ENCODE measurements at regions not wholly inside any gene's neighbourhood (a gene's known extent, or its start where the extent isn't known, plus 50 kb on each side); places are given as distances from the start of the nearest gene placed in this dataset.

DNA sequence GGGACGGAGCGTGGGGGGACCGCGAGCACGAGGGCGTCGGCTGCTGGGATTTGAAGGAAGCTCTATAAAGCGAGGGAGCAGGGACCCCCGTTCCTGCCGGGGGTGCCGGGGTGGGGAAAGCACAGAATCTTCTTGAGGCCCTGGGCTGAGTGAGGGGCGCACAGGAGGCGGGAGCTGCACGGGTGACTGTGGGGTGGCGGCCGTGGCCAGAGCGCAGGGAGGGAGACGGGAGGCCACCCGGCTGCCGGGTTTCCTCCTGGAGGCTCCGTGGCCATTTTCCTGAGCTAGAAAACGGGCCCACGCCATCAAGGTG is 385.1 kb downstream of the SMOC2 start:
- CTCF ChIA-PET = interaction anchor here (1.2 to 1.3 kb wide), 2 partner anchors 21 to 26 kb away, joined by 3 read pairs; no protein-coding TSS in a partner anchor
- POLR2A ChIA-PET = no interaction called here
- no peak for TF ChIP-seq CTCF (IDR thresholded peaks at IDR 0.05; ENCODE audit: control extremely low read depth, extremely low read depth, low read depth, missing control alignments)
- no peak for DNase-seq (ENCODE audit: extremely low spot score)

DNA sequence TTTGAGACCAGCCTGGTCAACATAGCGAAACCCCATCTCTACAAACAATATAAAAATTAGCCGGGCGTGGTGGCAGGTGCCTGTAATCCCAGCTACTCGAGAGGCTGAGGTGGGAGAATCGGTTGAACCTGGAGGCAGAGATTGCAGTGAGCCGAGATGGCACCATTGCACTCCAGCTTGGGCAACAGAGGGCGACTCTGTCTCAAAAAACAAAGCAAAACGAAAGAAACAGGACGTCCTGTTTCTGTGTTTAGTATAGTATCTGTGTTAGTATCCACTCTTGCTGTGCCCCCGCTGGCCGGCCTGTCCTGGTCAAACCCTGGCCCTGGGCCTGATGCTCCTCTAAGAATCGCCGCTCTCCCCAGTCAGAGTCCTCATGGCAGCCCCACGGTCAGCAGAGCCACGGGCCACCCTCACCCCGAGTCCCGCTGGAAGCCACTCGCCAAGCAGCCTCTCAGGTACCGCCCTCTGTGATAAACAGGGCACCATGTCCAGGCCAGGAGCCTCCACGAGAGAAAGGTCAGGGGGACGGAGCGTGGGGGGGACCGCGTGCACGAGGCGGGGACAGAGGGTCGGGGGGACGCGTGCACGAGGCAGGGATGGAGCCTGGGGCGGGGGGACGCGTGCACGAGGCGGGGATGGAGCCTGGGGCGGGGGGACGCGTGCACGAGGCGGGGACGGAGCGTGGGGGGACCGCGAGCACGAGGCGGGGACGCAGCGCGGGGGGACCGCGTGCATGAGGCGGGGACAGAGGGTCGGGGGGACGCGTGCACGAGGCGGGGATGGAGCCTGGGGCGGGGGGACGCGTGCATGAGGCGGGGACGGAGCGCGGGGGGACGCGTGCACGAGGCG is 384.5 kb downstream of the SMOC2 start:
- CTCF ChIA-PET = interaction anchor here (1.2 to 1.3 kb wide), 2 partner anchors 21 to 25 kb away, joined by 3 read pairs; no protein-coding TSS in a partner anchor
- POLR2A ChIA-PET = no interaction called here
- no peak for DNase-seq (ENCODE audit: extremely low spot score)
- no peak for TF ChIP-seq CTCF (IDR thresholded peaks at IDR 0.05; ENCODE audit: control extremely low read depth, extremely low read depth, low read depth, missing control alignments)

DNA sequence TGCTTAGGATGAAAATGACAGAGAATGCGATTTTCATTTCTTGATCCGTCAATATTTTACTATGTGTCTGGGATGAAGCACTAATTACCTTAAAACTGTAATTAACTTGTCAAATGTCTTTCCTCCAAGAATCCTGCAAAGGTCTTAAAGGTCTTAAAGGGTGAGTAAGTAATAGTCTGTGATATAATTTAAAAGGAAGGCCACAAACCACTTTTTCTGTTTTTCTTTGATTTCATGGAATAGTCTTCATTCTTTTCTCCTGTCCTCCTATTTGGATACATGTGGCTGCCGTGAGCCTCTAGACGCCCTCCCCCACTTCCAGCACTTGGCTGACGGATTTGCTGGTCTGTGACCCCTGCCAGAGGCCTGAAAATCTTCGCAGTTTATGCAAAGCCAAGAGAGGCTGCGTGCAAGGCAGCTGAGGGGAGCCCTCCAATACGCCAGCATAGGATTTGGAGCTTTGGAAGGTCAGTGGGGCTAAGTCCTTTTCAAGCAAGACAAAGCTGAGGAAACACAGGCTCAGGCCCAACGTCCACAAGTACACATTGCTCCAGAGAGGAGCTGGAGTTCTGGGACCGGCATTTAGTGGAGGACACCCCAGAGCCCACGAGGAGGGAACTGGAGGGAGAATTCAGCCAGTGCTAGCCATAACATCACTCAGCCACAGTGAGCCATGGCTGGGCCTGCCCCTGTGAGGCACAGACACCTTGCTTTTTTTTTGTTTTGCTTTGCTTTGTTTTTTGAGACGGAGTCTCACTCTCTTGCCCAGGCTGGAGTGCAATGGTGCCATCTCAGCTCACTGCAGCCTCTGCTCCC is 382.6 kb downstream of the SMOC2 start:
- POLR2A ChIA-PET = no interaction called here
- DNase-seq (ENCODE audit: extremely low spot score) = no peak
- CTCF ChIA-PET = no interaction called here
- no peak for TF ChIP-seq CTCF (IDR thresholded peaks at IDR 0.05; ENCODE audit: control extremely low read depth, extremely low read depth, low read depth, missing control alignments)

- CTCF ChIA-PET = no interaction called here
- no peak for DNase-seq (ENCODE audit: extremely low spot score)
- POLR2A ChIA-PET = no interaction called here
- TF ChIP-seq CTCF (IDR thresholded peaks at IDR 0.05; ENCODE audit: control extremely low read depth, extremely low read depth, low read depth, missing control alignments) = no peak
Observed at GRCh38 chr6:168822376-168822775, 381.4 kb downstream of the SMOC2 start.

GRCh38 chr6:168819546-168819945 is 378.6 kb downstream of the SMOC2 start:
- CTCF ChIA-PET = no interaction called here
- POLR2A ChIA-PET = no interaction called here
- no peak for TF ChIP-seq CTCF (IDR thresholded peaks at IDR 0.05; ENCODE audit: control extremely low read depth, extremely low read depth, low read depth, missing control alignments)
- no peak for DNase-seq (ENCODE audit: extremely low spot score)

GRCh38 chr6:168817558-168818159 is 376.7 kb downstream of the SMOC2 start:
- CTCF ChIA-PET = no interaction called here
- POLR2A ChIA-PET = no interaction called here
- no peak for DNase-seq (ENCODE audit: extremely low spot score)
- TF ChIP-seq CTCF (IDR thresholded peaks at IDR 0.05; ENCODE audit: control extremely low read depth, extremely low read depth, low read depth, missing control alignments) = no peak

Data from GM10248 (cell line).